Esophagus muscularis mucosa (tissue), 4 donors: ENCODE measurements at regions not wholly inside any gene's neighbourhood (a gene's known extent, or its start where the extent isn't known, plus 50 kb on each side); places are given as distances from the start of the nearest gene placed in this dataset.

Experiments
- DNase-seq: peaks from one replicate; pipeline ENCODE4 v3.0.0-alpha.2; 2017; ENCODE audit errors: extremely low spot score
- H3K27ac ChIP-seq, 4 donors: fragments of 200-600 bp; sonication (generic); replicated peaks in 1 of 4; 1 replicate in 3 of 4; 2 replicates in 1 of 4; pipeline ENCODE4 v1.5.1; 2016 to 2019; ENCODE audit warnings: mild to moderate bottlenecking in 1 of 4
- H3K27me3 ChIP-seq, 4 donors: fragments of 200-600 bp; sonication (generic); one replicate each; pipeline versions ENCODE4 v1.5.1 to v1.6.0; 2016 to 2019
- H3K36me3 ChIP-seq, 4 donors: fragments of 200-600 bp; sonication (generic); one replicate each; pipeline ENCODE4 v1.5.1; 2016 to 2019
- H3K4me1 ChIP-seq, 4 donors: fragments of 200-600 bp; sonication (generic); one replicate each; pipeline ENCODE4 v1.5.1; 2016 to 2019
- H3K4me3 ChIP-seq, 4 donors: fragments of 200-600 bp; sonication (generic); 1 replicate in 2 of 4; 2 replicates in 2 of 4; pipeline ENCODE4 v1.5.1; 2016 to 2019; ENCODE audit warnings: mild to moderate bottlenecking in 4 of 4, moderate library complexity in 1 of 4
- H3K9me3 ChIP-seq, 4 donors: fragments of 200-600 bp; sonication (generic); 1 replicate in 3 of 4; 2 replicates in 1 of 4; pipeline ENCODE4 v1.5.1; 2016 to 2019
- EP300 ChIP-seq: sonication (generic); formaldehyde crosslinking; IDR thresholded peaks from one replicate; pipeline ENCODE4 v1.6.1; 2017; ENCODE audit warnings: antibody characterized with exemption
- POLR2A ChIP-seq: fragments of 450-650 bp; IDR thresholded peaks from one replicate; pipeline ENCODE4 v1.6.1; 2017; ENCODE audit warnings: antibody characterized with exemption, moderate library complexity, mild to moderate bottlenecking, low read depth
- POLR2AphosphoS5 ChIP-seq, 2 donors: sonication (generic); formaldehyde crosslinking; IDR thresholded peaks; one replicate each; pipeline ENCODE4 v1.6.1; 2017; ENCODE audit warnings: antibody characterized with exemption in 2 of 2
- WGBS: methylation state at CpG from one replicate; pipeline ENCODE4 v1.1.5; 2018; 5-methylcytosine and 5-hydroxymethylcytosine counted together
- intact Hi-C: fragments of 100-400 bp; cut with DNase I; formaldehyde crosslinking; loops from one replicate; pipeline ENCODE4 v1.15.1; 2023
- TF ChIP-seq, protein P1 (sequence below), 3 experiments: fragments of 200-600 bp in 2 of 3; fragments of 450-650 bp in 1 of 3; sonication (generic) in 2 of 3; IDR thresholded peaks; one replicate each; pipeline ENCODE4 v1.5.1; 2017 to 2019; ENCODE audit warnings: antibody characterized with exemption in 3 of 3, mild to moderate bottlenecking in 2 of 3, moderate library complexity in 1 of 3

DNA sequence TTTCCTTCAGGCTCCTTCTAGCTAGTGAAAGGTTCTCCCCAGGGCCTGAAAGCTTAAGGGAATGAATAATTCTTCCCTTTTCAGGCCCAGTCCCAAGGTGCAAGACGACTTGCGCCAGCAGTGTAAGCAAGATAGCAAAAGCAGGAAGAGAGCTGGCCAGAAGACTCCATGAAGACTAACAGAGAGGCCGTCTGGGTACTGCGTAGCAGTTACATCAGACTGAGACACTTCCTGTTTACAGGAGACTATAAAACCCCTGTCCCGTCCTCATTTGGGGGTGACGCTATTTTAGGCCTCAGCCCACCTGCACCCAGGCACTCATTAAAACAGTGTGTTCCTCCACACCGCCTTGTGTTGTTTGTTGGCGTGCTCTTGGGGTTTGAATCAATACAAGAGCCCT lies 90.7 kb upstream of the MOCS2 start:
- Histone ChIP-seq H3K4me3 (no peak overlapping the region), H3K36me3 (no peaks in the 10 kb centered on the region), H3K27ac (no peak overlapping the region), H3K4me1 (no peaks in the 10 kb centered on the region), H3K9me3 (no peaks in the 10 kb centered on the region), H3K27me3 (no peaks in the 10 kb centered on the region)
- intact Hi-C loops: no loop called here
- no peak for TF ChIP-seq POLR2A
- TF ChIP-seq, protein P1, sequence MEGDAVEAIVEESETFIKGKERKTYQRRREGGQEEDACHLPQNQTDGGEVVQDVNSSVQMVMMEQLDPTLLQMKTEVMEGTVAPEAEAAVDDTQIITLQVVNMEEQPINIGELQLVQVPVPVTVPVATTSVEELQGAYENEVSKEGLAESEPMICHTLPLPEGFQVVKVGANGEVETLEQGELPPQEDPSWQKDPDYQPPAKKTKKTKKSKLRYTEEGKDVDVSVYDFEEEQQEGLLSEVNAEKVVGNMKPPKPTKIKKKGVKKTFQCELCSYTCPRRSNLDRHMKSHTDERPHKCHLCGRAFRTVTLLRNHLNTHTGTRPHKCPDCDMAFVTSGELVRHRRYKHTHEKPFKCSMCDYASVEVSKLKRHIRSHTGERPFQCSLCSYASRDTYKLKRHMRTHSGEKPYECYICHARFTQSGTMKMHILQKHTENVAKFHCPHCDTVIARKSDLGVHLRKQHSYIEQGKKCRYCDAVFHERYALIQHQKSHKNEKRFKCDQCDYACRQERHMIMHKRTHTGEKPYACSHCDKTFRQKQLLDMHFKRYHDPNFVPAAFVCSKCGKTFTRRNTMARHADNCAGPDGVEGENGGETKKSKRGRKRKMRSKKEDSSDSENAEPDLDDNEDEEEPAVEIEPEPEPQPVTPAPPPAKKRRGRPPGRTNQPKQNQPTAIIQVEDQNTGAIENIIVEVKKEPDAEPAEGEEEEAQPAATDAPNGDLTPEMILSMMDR (IDR thresholded peaks at IDR 0.05): no peak
- no peak for TF ChIP-seq EP300
- TF ChIP-seq POLR2AphosphoS5 (IDR thresholded peaks at IDR 0.05): no peak
- 82% methylated on average over 8 of the region's 8 CpGs for WGBS
- DNase-seq: no peak

DNA sequence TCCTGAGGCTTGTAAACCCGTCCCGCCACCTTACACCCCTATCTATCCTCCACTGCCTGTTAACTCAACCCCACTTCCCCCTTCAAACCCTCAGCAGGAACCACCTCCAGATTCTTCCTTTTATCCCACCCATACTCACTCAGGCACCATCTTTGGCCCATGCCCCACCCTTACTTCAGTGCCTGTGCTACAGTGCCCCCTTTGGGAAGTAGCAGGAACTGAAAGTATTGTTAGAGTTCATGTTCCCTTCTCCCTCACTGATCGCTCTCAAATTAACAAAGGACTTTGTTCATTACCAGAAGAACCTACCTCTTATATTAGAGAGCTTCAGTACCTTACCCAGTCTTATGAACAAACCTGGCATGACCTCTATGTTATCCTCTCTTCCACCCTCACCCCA lies 92.2 kb upstream of the MOCS2 start:
- no peak overlapping the region for H3K27ac ChIP-seq
- H3K9me3 ChIP-seq: no peaks in the 10 kb centered on the region
- no peak for DNase-seq
- 94% methylated on average over 3 of the region's 3 CpGs for WGBS
- no peak overlapping the region for H3K4me3 ChIP-seq
- intact Hi-C loops: no loop called here
- no peaks in the 10 kb centered on the region for H3K27me3 ChIP-seq
- TF ChIP-seq EP300: no peak
- TF ChIP-seq, protein P1 (IDR thresholded peaks at IDR 0.05): no peak
- no peak for TF ChIP-seq POLR2A
- no peak for TF ChIP-seq POLR2AphosphoS5 (IDR thresholded peaks at IDR 0.05)
- no peaks in the 10 kb centered on the region for H3K4me1 ChIP-seq
- H3K36me3 ChIP-seq: no peaks in the 10 kb centered on the region

DNA sequence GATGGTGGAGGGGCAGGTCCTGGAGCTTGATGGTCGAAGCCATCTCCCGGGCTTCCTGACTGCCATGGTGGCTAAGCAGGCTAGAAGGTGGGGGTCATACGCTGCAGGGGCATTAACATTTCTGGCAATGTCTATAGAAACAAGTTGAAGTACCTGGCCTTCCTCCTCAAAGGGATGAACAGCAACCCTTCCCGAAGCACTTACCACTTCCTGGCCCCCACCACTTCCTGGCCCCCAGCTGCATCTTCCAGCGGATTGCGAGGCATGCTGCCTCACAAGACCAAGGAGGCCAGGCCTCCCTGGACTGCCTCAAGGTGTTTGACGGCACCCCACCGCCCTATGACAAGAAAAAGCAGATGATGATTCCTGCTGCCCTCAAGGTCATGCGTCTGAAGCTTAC lies 97.0 kb upstream of the MOCS2 start:
- Histone ChIP-seq H3K27me3 (no peaks in the 10 kb centered on the region), H3K4me3 (no peak overlapping the region), H3K4me1 (no peaks in the 10 kb centered on the region), H3K36me3 (no peaks in the 10 kb centered on the region), H3K9me3 (no peaks in the 10 kb centered on the region), H3K27ac (no peak overlapping the region)
- DNase-seq: no peak
- WGBS: 99% methylated on average over 8 of the region's 9 CpGs
- intact Hi-C loops: no loop called here
- TF ChIP-seq, protein P1 (IDR thresholded peaks at IDR 0.05): no peak
- no peak for TF ChIP-seq POLR2A
- no peak for TF ChIP-seq EP300
- no peak for TF ChIP-seq POLR2AphosphoS5 (IDR thresholded peaks at IDR 0.05)

DNA sequence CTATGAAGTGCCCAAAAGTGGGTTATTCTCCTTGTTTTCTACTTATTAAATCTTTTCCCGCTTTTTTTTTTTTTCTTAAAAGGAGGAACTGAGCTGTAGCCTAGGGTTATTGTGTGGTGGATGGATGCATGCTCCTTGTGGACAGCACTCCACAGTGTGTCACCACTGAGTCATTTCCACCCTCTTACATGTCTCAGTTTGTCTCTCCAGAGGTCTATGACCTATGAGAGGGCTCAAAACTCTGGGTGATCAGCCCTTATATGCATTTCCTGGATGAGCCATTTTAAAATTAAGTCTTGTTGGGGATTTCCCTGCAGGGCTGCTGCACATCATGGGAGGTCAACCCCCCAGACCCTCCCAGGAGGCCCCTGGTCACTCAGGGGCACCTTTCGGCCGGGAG lies 102.2 kb upstream of the MOCS2 start:
- Histone ChIP-seq H3K4me3 (no peak overlapping the region), H3K36me3 (no peaks in the 10 kb centered on the region), H3K4me1 (no peaks in the 10 kb centered on the region), H3K9me3 (peaks cover 0 to 7% (median 5%) of the 10 kb centered on the region in 4 donors), H3K27me3 (peaks cover 0 to 3% (median 0%) of the 10 kb centered on the region in 4 donors), H3K27ac (no peak overlapping the region)
- TF ChIP-seq POLR2A (no peak), POLR2AphosphoS5 (IDR thresholded peaks at IDR 0.05) (no peak), EP300 (no peak)
- TF ChIP-seq, protein P1 (IDR thresholded peaks at IDR 0.05): no peak
- intact Hi-C loops: no loop called here
- WGBS: 84% methylated on average over 3 of the region's 3 CpGs
- no peak for DNase-seq

DNA sequence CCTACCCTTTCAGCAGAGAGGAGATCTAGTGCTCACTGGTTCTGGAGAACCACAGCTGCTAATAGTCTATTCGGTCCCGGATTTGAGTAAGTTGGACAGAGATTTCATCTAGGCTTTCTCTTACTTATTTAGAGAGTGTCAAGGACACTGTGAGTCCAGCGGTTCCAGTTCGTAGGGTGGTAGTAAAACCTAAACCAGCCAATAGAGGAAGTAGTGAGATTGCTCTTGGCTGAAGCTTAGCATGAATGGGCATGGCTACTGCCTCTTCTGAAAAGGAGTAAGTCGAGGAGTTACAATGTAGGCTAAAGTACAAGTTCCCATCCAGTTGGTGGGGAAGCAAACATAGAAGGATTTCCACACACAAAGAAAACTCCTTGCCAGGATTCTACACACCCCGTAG lies 109.6 kb upstream of the MOCS2 start:
- WGBS: 86% methylated on average over 6 of the region's 6 CpGs
- intact Hi-C loops: no loop called here
- H3K4me3 ChIP-seq: no peak overlapping the region
- H3K9me3 ChIP-seq: peaks cover 0 to 18% (median 8%) of the 10 kb centered on the region in 4 donors
- H3K36me3 ChIP-seq: no peaks in the 10 kb centered on the region
- no peak for TF ChIP-seq POLR2A
- TF ChIP-seq, protein P1 (IDR thresholded peaks at IDR 0.05): no peak
- no peak for TF ChIP-seq EP300
- TF ChIP-seq POLR2AphosphoS5 (IDR thresholded peaks at IDR 0.05): no peak
- H3K27me3 ChIP-seq: peaks cover 0 to 3% (median 0%) of the 10 kb centered on the region in 4 donors
- DNase-seq: no peak
- no peak overlapping the region for H3K27ac ChIP-seq
- H3K4me1 ChIP-seq: no peaks in the 10 kb centered on the region
